ENCODE measurements at regions not wholly inside any gene's neighbourhood (a gene's known extent, or its start where the extent isn't known, plus 50 kb on each side); places are given as distances from the start of the nearest gene placed in this dataset.

GRCh38 chr1:222223010-222223409, 324.9 kb downstream of the HHIPL2 start:
- no peak overlapping the region for H3K4ac ChIP-seq (ENCODE audit: low read depth in 1 of 2, low read length in 2 of 2)
- no peak overlapping the region for H3K23ac ChIP-seq (ENCODE audit: low read length in 2 of 2)
- no peaks in the 10 kb centered on the region for H3K36me3 ChIP-seq (ENCODE audit: control insufficient read depth in 1 of 2, insufficient read depth in 2 of 2, low read depth in 1 of 2, low read length in 2 of 2)
- peaks cover 6% of the 10 kb centered on the region for H3K9me3 ChIP-seq (ENCODE audit: control insufficient read depth, low read length)
- H3K27ac ChIP-seq (ENCODE audit: low read length, poor library complexity, severe bottlenecking), result no peak overlapping the region
- no peak overlapping the region for H4K91ac ChIP-seq (ENCODE audit: low read length)
- no peak for DNase-seq
- H3K4me2 ChIP-seq (ENCODE audit: low read length, poor library complexity, severe bottlenecking), result no peak overlapping the region
- H2AFZ ChIP-seq (ENCODE audit: low read depth, low read length), result no peak overlapping the region
- no peak overlapping the region for H2AK5ac ChIP-seq (ENCODE audit: low read length, severe bottlenecking)
- no peak overlapping the region for H2BK120ac ChIP-seq (ENCODE audit: low read depth, low read length)
- 100% methylated on average over 1 of the region's 1 CpG for WGBS
- no peak overlapping the region for H3K14ac ChIP-seq (ENCODE audit: low read length in 2 of 2)
- no peak overlapping the region for H4K8ac ChIP-seq (ENCODE audit: low read length)
- H3K79me1 ChIP-seq (replicated peaks; ENCODE audit: low read length, poor library complexity, severe bottlenecking), result no peaks in the 10 kb centered on the region
- no peaks in the 10 kb centered on the region for H3K27me3 ChIP-seq (ENCODE audit: control insufficient read depth in 1 of 2, insufficient read depth in 1 of 2, low read length in 2 of 2)
- no peaks in the 10 kb centered on the region for H3K4me1 ChIP-seq (ENCODE audit: control insufficient read depth, insufficient read depth, low read depth, low read length)
- no peak overlapping the region for H2BK5ac ChIP-seq (ENCODE audit: low read depth, low read length, poor library complexity, severe bottlenecking)
- H2BK15ac ChIP-seq (ENCODE audit: low read depth, poor library complexity, severe bottlenecking), result no peak overlapping the region
- no peak overlapping the region for H3K9ac ChIP-seq (ENCODE audit: low read length)
- no peak overlapping the region for H3K18ac ChIP-seq (ENCODE audit: low read depth in 1 of 2, low read length in 2 of 2)
- H2BK12ac ChIP-seq (ENCODE audit: low read length in 2 of 2), result no peak overlapping the region
- H3K4me3 ChIP-seq (ENCODE audit: insufficient read depth in 1 of 2, low read depth in 1 of 2, low read length in 2 of 2), result no peak overlapping the region

DNA sequence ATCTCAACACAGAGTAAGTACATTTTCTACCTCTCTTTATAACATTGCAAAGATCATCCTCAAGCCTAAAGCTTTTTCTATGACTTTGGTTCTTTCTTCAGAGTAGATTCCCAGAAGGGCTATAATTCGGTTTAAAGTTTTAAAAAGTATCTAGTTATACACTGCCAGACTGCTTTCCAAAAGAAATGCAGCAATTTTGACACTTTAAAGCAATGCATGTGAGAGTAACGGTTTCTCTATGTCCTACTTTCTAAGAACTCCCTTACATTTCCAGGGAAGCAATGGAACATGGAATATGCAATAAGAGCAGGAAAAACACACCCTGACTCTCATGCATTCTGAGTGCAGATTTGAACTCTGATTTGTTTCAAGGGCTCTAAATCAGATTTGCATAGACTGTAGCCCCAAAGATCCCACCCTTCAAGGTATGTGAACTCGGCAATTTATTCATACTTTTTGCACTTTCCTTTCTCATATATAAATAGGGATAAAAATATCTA, 331.6 kb downstream of the HHIPL2 start:
- no peak for DNase-seq
- Histone ChIP-seq H2AK5ac (ENCODE audit: low read length, severe bottlenecking) (no peak overlapping the region), H3K9me3 (ENCODE audit: control insufficient read depth, low read length) (peaks cover 6% of the 10 kb centered on the region), H3K23ac (ENCODE audit: low read length in 2 of 2) (no peak overlapping the region), H2BK12ac (ENCODE audit: low read length in 2 of 2) (no peak overlapping the region), H3K4me2 (ENCODE audit: low read length, poor library complexity, severe bottlenecking) (no peak overlapping the region), H3K27me3 (ENCODE audit: control insufficient read depth in 1 of 2, insufficient read depth in 1 of 2, low read length in 2 of 2) (no peaks in the 10 kb centered on the region), H3K9ac (ENCODE audit: low read length) (no peak overlapping the region), H4K8ac (ENCODE audit: low read length) (no peak overlapping the region), H2BK120ac (ENCODE audit: low read depth, low read length) (no peak overlapping the region), H3K4ac (ENCODE audit: low read depth in 1 of 2, low read length in 2 of 2) (no peak overlapping the region), H3K4me3 (ENCODE audit: insufficient read depth in 1 of 2, low read depth in 1 of 2, low read length in 2 of 2) (no peak overlapping the region), H3K36me3 (ENCODE audit: control insufficient read depth in 1 of 2, insufficient read depth in 2 of 2, low read depth in 1 of 2, low read length in 2 of 2) (no peaks in the 10 kb centered on the region), H2BK5ac (ENCODE audit: low read depth, low read length, poor library complexity, severe bottlenecking) (no peak overlapping the region), H3K14ac (ENCODE audit: low read length in 2 of 2) (no peak overlapping the region), H4K91ac (ENCODE audit: low read length) (no peak overlapping the region), H3K79me1 (replicated peaks; ENCODE audit: low read length, poor library complexity, severe bottlenecking) (no peaks in the 10 kb centered on the region), H3K4me1 (ENCODE audit: control insufficient read depth, insufficient read depth, low read depth, low read length) (no peaks in the 10 kb centered on the region), H3K18ac (ENCODE audit: low read depth in 1 of 2, low read length in 2 of 2) (no peak overlapping the region), H2BK15ac (ENCODE audit: low read depth, poor library complexity, severe bottlenecking) (no peak overlapping the region), H3K27ac (ENCODE audit: low read length, poor library complexity, severe bottlenecking) (no peak overlapping the region), H2AFZ (ENCODE audit: low read depth, low read length) (no peak overlapping the region)
- 100% methylated on average over 1 of the region's 3 CpGs for WGBS

- no peaks in the 10 kb centered on the region for H3K27me3 ChIP-seq (ENCODE audit: control insufficient read depth in 1 of 2, insufficient read depth in 1 of 2, low read length in 2 of 2)
- no peak overlapping the region for H3K23ac ChIP-seq (ENCODE audit: low read length in 2 of 2)
- H2BK12ac ChIP-seq (ENCODE audit: low read length in 2 of 2), result no peak overlapping the region
- H3K9ac ChIP-seq (ENCODE audit: low read length), result no peak overlapping the region
- H3K4me1 ChIP-seq (ENCODE audit: control insufficient read depth, insufficient read depth, low read depth, low read length), result no peaks in the 10 kb centered on the region
- H2BK15ac ChIP-seq (ENCODE audit: low read depth, poor library complexity, severe bottlenecking), result no peak overlapping the region
- H2BK120ac ChIP-seq (ENCODE audit: low read depth, low read length), result no peak overlapping the region
- no peak overlapping the region for H2AK5ac ChIP-seq (ENCODE audit: low read length, severe bottlenecking)
- H3K4me3 ChIP-seq (ENCODE audit: insufficient read depth in 1 of 2, low read depth in 1 of 2, low read length in 2 of 2), result no peak overlapping the region
- 100% methylated on average over 2 of the region's 2 CpGs for WGBS
- DNase-seq, result no peak
- H3K9me3 ChIP-seq (ENCODE audit: control insufficient read depth, low read length), result no peaks in the 10 kb centered on the region
- H3K79me1 ChIP-seq (replicated peaks; ENCODE audit: low read length, poor library complexity, severe bottlenecking), result no peaks in the 10 kb centered on the region
- no peak overlapping the region for H3K4me2 ChIP-seq (ENCODE audit: low read length, poor library complexity, severe bottlenecking)
- no peak overlapping the region for H3K4ac ChIP-seq (ENCODE audit: low read depth in 1 of 2, low read length in 2 of 2)
- no peak overlapping the region for H3K18ac ChIP-seq (ENCODE audit: low read depth in 1 of 2, low read length in 2 of 2)
- no peak overlapping the region for H2BK5ac ChIP-seq (ENCODE audit: low read depth, low read length, poor library complexity, severe bottlenecking)
- no peak overlapping the region for H2AFZ ChIP-seq (ENCODE audit: low read depth, low read length)
- no peaks in the 10 kb centered on the region for H3K36me3 ChIP-seq (ENCODE audit: control insufficient read depth in 1 of 2, insufficient read depth in 2 of 2, low read depth in 1 of 2, low read length in 2 of 2)
- no peak overlapping the region for H3K27ac ChIP-seq (ENCODE audit: low read length, poor library complexity, severe bottlenecking)
- no peak overlapping the region for H4K91ac ChIP-seq (ENCODE audit: low read length)
- no peak overlapping the region for H4K8ac ChIP-seq (ENCODE audit: low read length)
- H3K14ac ChIP-seq (ENCODE audit: low read length in 2 of 2), result no peak overlapping the region
These were observed 337.1 kb downstream of the HHIPL2 start for GRCh38 chr1:222210776-222211175.

DNA sequence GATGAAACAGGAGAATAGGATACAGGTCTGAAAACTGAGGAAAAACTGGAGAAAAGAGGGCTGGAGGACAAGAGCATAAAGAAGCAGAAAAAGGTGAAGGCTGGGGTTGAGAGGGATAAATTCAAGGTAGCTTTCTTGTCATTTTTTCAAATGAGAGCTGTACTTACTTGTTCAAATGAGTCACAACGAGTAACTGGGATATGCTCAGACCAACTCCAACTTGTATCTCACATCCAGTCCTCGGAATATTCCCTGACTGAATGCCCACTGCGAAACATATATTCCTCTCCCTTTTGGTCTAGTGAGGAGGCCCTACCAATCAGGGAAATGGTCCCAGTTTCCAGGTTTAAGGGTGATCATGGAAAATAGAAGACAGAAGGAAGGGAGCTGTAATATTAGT, 343.4 kb downstream of the HHIPL2 start:
- no peak overlapping the region for H3K4me2 ChIP-seq (ENCODE audit: low read length, poor library complexity, severe bottlenecking)
- DNase-seq, result no peak
- no peaks in the 10 kb centered on the region for H3K9me3 ChIP-seq (ENCODE audit: control insufficient read depth, low read length)
- no peak overlapping the region for H2BK5ac ChIP-seq (ENCODE audit: low read depth, low read length, poor library complexity, severe bottlenecking)
- no peak overlapping the region for H2BK12ac ChIP-seq (ENCODE audit: low read length in 2 of 2)
- no peaks in the 10 kb centered on the region for H3K79me1 ChIP-seq (replicated peaks; ENCODE audit: low read length, poor library complexity, severe bottlenecking)
- no peak overlapping the region for H4K91ac ChIP-seq (ENCODE audit: low read length)
- no peak overlapping the region for H3K4ac ChIP-seq (ENCODE audit: low read depth in 1 of 2, low read length in 2 of 2)
- H2BK15ac ChIP-seq (ENCODE audit: low read depth, poor library complexity, severe bottlenecking), result no peak overlapping the region
- no peak overlapping the region for H3K4me3 ChIP-seq (ENCODE audit: insufficient read depth in 1 of 2, low read depth in 1 of 2, low read length in 2 of 2)
- H2AK5ac ChIP-seq (ENCODE audit: low read length, severe bottlenecking), result no peak overlapping the region
- no peak overlapping the region for H3K27ac ChIP-seq (ENCODE audit: low read length, poor library complexity, severe bottlenecking)
- H3K14ac ChIP-seq (ENCODE audit: low read length in 2 of 2), result no peak overlapping the region
- no peak overlapping the region for H3K18ac ChIP-seq (ENCODE audit: low read depth in 1 of 2, low read length in 2 of 2)
- H2BK120ac ChIP-seq (ENCODE audit: low read depth, low read length), result no peak overlapping the region
- no peak overlapping the region for H4K8ac ChIP-seq (ENCODE audit: low read length)
- WGBS, result no CpG with 5 or more reads among the region's 3 CpGs
- H2AFZ ChIP-seq (ENCODE audit: low read depth, low read length), result no peak overlapping the region
- H3K9ac ChIP-seq (ENCODE audit: low read length), result no peak overlapping the region
- no peaks in the 10 kb centered on the region for H3K27me3 ChIP-seq (ENCODE audit: control insufficient read depth in 1 of 2, insufficient read depth in 1 of 2, low read length in 2 of 2)
- no peaks in the 10 kb centered on the region for H3K4me1 ChIP-seq (ENCODE audit: control insufficient read depth, insufficient read depth, low read depth, low read length)
- H3K36me3 ChIP-seq (ENCODE audit: control insufficient read depth in 1 of 2, insufficient read depth in 2 of 2, low read depth in 1 of 2, low read length in 2 of 2), result no peaks in the 10 kb centered on the region
- H3K23ac ChIP-seq (ENCODE audit: low read length in 2 of 2), result no peak overlapping the region

Data from mesenchymal stem cell (in vitro differentiated cells and primary cell).